Astrocyte (in vitro differentiated cells and primary cell): ENCODE measurements at regions not wholly inside any gene's neighbourhood (a gene's known extent, or its start where the extent isn't known, plus 50 kb on each side); places are given as distances from the start of the nearest gene placed in this dataset.

ENCODE experiments used
- CTCF ChIP-seq: IDR thresholded peaks from 2 replicates; pipeline ENCODE4 v1.5.1; 2011; ENCODE audit warnings: low read depth, mild to moderate bottlenecking, inconsistent platforms, low read length, moderate library complexity; ENCODE audit not compliant: insufficient read depth
- EZH2 ChIP-seq: IDR thresholded peaks from 2 replicates; pipeline ENCODE4 v1.6.1; 2012; ENCODE audit warnings: mild to moderate bottlenecking, low read length, inconsistent platforms; ENCODE audit not compliant: insufficient read depth

- TF ChIP-seq CTCF (no peak), EZH2 (no peak)
These were observed 777.8 kb upstream of the ACO1 start for GRCh38 chr9:31606678-31607077.
